Activated CD4-positive, alpha-beta T cell treated with anti-CD3 and anti-CD28 coated beads for 36 hours (primary cell): ENCODE measurements at regions not wholly inside any gene's neighbourhood (a gene's known extent, or its start where the extent isn't known, plus 50 kb on each side); places are given as distances from the start of the nearest gene placed in this dataset.
"Not testable (repeated sequence)": the region's sequence is repeated elsewhere in the genome, so short reads cannot be mapped to it uniquely, and the experiment has no call there.

Experiments used
- ATAC-seq: fragments of 200-7000 bp; cut with Tn5 transposase; one replicate; pipeline ENCODE4 v1.10.0; 2021; ENCODE audit warnings: mild to moderate bottlenecking, moderate library complexity
- CTCF ChIA-PET: fragments of 350-600 bp; sonication (Branson Sonifier 250); formaldehyde crosslinking; loops from one replicate; lab custom pipeline; 2021; ENCODE audit warnings: antibody characterized with exemption; lab: Charles Lee
- POLR2A ChIA-PET: fragments of 350-600 bp; sonication (Branson Sonifier 250); formaldehyde crosslinking; loops from one replicate; lab custom pipeline; 2021; ENCODE audit warnings: antibody characterized with exemption, inconsistent platforms; lab: Charles Lee
- DNase-seq: peaks from one replicate; pipeline ENCODE4 v3.0.0-alpha.2; 2020
- H3K27ac Mint-ChIP-seq: one replicate; pipeline ENCODE4 v1.8.0; 2021; ENCODE audit warnings: mixed read lengths
- H3K27me3 Mint-ChIP-seq: one replicate; pipeline ENCODE4 v1.8.0; 2021; ENCODE audit warnings: mixed read lengths
- H3K36me3 Mint-ChIP-seq: one replicate; pipeline ENCODE4 v1.8.0; 2021; ENCODE audit warnings: low read depth, mixed read lengths
- H3K4me1 Mint-ChIP-seq: one replicate; pipeline ENCODE4 v1.8.0; 2021; ENCODE audit warnings: mixed read lengths
- H3K4me3 Mint-ChIP-seq: one replicate; pipeline ENCODE4 v1.8.0; 2021; ENCODE audit warnings: mild to moderate bottlenecking, moderate library complexity, mixed read lengths
- H3K9me3 Mint-ChIP-seq: one replicate; pipeline ENCODE4 v1.8.0; 2021; ENCODE audit warnings: low read depth, mixed read lengths
- intact Hi-C, 2 experiments: fragments of 100-400 bp; cut with DNase I in 1 of 2; cut with micrococcal nuclease in 1 of 2; formaldehyde crosslinking; loops; one replicate each; pipeline versions ENCODE4 v1.14.2 to v1.15.1; 2022 to 2024; cut with DNase I, micrococcal nuclease

DNA sequence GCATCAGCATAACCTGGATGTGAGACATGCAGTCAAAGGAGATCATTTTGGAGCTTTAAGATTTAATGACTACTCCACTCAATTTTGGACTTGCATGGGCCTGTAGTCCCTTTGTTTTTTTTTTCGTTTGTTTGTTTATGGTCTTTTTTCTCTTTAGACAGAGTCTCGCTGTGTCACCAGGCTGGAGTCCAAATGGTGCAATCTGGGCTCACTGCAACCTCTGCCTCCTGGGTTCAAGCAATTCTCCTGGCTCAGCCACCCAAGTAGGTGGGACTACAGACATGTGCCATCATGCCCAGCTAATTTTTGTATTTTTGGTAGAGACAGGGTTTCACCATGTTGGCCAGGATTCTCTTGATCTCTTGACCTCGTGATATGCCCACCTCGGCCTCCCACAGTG lies 673.8 kb downstream of the CDH9 start:
- peaks cover 29% of the 10 kb centered on the region for H3K9me3 Mint-ChIP-seq
- CTCF ChIA-PET, H3K27ac Mint-ChIP-seq, H3K4me3 Mint-ChIP-seq, H3K4me1 Mint-ChIP-seq, DNase-seq, H3K27me3 Mint-ChIP-seq, intact Hi-C loops, H3K36me3 Mint-ChIP-seq, ATAC-seq, POLR2A ChIA-PET: not testable (repeated sequence)

DNA sequence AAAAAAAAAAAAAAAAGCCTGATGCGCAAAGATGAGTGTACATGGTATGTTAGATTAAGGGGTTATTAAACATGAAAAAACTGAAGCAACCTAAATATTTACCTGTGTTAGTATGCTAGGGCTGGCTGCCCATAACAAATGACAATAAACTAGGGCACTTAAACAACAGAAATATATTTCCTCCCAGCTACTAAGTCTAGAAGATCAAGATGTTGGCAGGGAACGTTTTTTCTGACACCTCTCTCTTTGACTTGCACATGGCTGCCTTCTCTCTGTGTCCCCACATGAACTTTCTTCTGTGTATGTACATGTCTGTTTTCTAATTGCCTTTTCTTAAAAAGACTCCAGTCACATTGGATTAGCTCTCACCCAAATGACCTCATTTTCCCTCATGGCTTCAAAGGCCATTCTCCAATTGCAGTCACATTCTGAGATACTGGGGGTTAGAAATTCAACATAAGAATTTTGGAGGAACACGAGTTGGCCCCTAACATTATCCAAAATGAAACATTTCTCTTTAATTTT lies 694.5 kb downstream of the CDH9 start:
- H3K4me3 Mint-ChIP-seq = no peak overlapping the region
- intact Hi-C loops = no loop called here
- CTCF ChIA-PET = interaction anchor here (0.8 kb wide), 1 partner anchor 33 kb away, joined by 3 read pairs; no protein-coding TSS in a partner anchor
- no peaks in the 10 kb centered on the region for H3K27me3 Mint-ChIP-seq
- H3K4me1 Mint-ChIP-seq = no peaks in the 10 kb centered on the region
- H3K36me3 Mint-ChIP-seq = no peaks in the 10 kb centered on the region
- H3K9me3 Mint-ChIP-seq = peaks cover 12% of the 10 kb centered on the region
- no peak for ATAC-seq
- H3K27ac Mint-ChIP-seq = no peak overlapping the region
- POLR2A ChIA-PET = no interaction called here
- no peak for DNase-seq

DNA sequence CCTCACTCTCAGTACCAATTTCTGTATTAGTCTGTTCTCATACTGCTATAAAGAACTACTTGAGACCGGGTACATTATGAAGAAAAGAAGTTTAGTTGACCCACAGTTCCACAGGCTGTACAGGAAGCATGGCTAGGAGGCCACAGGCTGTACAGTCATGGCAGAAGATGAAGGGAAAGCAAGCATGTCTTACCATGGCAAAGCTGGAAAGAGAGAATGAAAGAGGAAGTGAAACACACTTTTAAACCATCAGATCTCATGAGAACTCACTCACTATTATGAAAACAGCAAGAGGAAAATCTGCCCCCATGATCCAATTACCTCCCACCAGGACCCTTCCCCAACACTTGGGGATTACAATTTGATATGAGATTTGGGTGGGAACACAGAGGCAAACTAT lies 698.8 kb downstream of the CDH9 start:
- Mint-ChIP-seq H3K27me3 (no peaks in the 10 kb centered on the region), H3K4me1 (no peaks in the 10 kb centered on the region), H3K36me3 (no peaks in the 10 kb centered on the region), H3K27ac (no peak overlapping the region), H3K4me3 (no peak overlapping the region), H3K9me3 (peaks cover 17% of the 10 kb centered on the region)
- POLR2A ChIA-PET = no interaction called here
- CTCF ChIA-PET = no interaction called here
- intact Hi-C loops = no loop called here
- DNase-seq (no peak), ATAC-seq (no peak)

DNA sequence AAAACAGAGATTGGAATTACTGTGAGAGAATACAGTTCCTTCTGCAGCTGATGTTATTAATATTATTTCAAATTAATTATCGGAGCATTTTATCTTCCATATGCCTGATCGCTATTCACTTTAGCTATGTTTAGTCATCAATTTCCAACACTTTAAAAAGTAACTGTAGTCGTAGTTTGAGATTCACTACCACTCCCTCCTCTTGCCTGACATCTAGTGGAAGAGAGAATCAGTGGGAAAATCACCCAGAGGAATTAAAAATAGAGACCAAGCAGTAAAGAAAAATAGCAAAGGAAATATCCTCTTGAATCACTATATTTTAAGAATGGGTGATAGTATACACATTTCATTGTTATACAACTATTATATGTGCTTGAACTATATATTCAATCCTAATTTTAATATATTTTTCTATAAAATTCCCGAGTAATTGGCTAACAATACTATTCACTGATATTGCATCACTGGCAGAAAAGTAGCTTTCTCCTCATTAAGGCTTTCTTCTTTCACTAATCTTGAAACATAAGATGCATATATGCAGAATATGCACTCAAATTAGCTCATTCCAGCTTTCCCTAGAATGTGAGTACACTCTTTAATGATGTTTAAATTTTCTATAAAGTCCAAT lies 708.7 kb downstream of the CDH9 start:
- Mint-ChIP-seq H3K36me3 (no peaks in the 10 kb centered on the region), H3K9me3 (peaks cover 8% of the 10 kb centered on the region), H3K4me1 (no peaks in the 10 kb centered on the region), H3K27me3 (no peaks in the 10 kb centered on the region), H3K4me3 (no peak overlapping the region), H3K27ac (no peak overlapping the region)
- ChIA-PET CTCF (no interaction called here), POLR2A (no interaction called here)
- intact Hi-C loops = no loop called here
- ATAC-seq = no peak
- no peak for DNase-seq

DNA sequence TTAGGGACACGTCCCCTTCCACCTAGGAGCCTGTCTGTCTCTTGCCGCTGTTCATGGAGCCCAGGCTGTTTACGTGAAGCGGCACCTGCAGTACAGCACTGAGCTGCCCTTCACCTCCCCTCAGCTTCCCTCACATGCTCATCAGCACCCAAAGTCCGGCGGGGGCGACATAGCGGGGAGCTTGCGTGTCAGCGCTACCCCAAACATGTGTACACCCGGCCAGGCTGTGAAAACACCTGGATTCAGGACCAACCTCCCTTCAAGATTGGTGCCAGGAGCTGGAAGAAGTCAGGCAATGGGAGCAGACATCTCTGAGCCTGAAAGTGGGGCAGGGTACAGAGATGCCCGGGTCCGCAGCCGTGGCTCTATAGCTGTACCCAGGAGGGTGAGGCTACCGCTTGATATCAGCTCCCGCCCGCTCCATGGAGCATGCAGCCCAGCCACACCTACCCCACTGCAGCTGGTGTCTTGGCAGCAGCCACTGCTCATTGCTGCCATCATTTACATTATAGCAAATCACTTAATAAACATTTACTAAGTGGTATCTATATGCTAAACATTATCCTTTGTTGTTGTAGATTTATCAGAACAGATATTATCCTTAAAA lies 712.1 kb downstream of the CDH9 start:
- Mint-ChIP-seq H3K4me1 (no peaks in the 10 kb centered on the region), H3K27me3 (no peaks in the 10 kb centered on the region), H3K27ac (no peak overlapping the region), H3K9me3 (peaks cover 8% of the 10 kb centered on the region), H3K36me3 (no peaks in the 10 kb centered on the region), H3K4me3 (no peak overlapping the region)
- intact Hi-C loops = no loop called here
- ChIA-PET POLR2A (no interaction called here), CTCF (no interaction called here)
- no peak for ATAC-seq
- no peak for DNase-seq

DNA sequence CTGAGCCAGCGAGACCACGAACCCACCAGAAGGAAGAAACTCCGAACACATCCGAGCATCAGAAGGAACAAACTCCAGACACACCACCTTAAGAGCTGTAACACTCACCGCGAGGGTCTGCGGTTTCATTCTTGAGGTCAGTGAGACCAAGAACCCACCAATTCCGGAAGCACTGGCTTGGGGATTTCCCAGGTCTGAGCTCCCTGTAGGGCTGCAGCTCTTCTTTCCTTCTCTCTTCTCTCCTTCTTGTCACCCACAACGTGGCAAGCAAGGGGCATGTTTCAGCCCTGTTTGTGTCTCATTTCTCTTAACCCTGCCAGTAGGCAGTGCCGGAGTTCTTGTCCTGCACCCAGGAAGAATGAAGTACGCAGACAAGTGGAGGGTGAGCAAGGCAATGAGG lies 713.0 kb downstream of the CDH9 start:
- DNase-seq, H3K4me1 Mint-ChIP-seq, ATAC-seq, H3K36me3 Mint-ChIP-seq, H3K27ac Mint-ChIP-seq, intact Hi-C loops, H3K9me3 Mint-ChIP-seq, CTCF ChIA-PET, H3K27me3 Mint-ChIP-seq, POLR2A ChIA-PET, H3K4me3 Mint-ChIP-seq: not testable (repeated sequence)

DNA sequence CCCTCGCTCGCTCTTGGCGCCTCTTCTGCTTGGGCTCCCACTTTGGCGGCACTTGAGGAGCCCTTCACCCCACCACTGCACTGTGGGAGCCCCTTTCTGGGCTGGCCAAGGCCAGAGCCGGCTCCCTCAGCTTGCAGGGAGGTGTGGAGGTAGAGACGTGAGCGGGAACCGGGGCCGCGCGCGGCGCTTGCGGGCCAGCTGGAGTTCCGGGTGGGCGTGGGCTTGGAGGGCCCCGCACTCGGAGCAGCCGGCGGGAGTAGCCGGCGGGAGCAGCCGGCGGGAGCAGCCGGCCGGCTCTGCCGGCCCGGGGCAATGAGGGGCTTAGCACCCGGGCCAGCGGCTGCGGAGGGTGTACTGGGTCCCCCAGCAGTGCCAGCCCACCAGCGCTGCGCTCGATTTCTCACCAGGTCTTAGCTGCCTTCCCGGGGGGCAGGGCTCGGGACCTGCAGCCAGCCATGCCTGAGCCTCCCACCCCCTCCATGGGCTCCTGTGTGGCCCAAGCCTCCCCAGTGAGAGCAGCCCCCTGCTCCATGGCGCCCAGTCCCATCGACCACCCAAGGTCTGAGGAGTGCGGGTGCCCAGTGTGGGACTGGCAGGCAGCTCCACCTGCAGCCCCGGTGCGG lies 714.0 kb downstream of the CDH9 start:
- H3K9me3 Mint-ChIP-seq, H3K36me3 Mint-ChIP-seq, H3K27me3 Mint-ChIP-seq, DNase-seq, ATAC-seq, intact Hi-C loops, H3K27ac Mint-ChIP-seq, H3K4me1 Mint-ChIP-seq, POLR2A ChIA-PET, H3K4me3 Mint-ChIP-seq: not testable (repeated sequence)
- CTCF ChIA-PET = interaction anchor here (0.6 kb wide), 1 partner anchor 55 kb away, joined by 4 read pairs; no protein-coding TSS in a partner anchor

DNA sequence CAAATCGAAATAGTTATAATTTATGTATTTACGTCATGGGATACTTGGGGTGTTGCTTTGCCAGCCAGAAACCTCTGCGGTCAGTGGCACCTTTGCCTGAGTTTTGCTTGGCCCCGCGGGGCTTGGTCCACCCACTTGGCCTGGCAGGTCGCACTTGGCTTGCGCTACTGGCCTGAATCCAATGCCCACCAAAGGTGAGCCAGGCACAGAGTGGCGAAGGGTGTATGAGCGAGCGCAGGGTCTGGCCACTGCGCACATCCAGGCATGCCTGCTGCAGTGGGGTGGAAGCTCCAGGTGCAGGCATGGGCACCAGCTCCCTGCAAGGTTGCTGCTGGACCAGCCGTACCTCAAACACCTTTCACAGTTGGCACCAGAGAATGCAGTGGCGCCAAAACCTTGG lies 714.6 kb downstream of the CDH9 start:
- intact Hi-C loops = no loop called here
- Mint-ChIP-seq H3K27ac (no peak overlapping the region), H3K4me3 (no peak overlapping the region), H3K9me3 (peaks cover 8% of the 10 kb centered on the region), H3K27me3 (no peaks in the 10 kb centered on the region), H3K36me3 (no peaks in the 10 kb centered on the region), H3K4me1 (no peaks in the 10 kb centered on the region)
- ATAC-seq = no peak
- POLR2A ChIA-PET = no interaction called here
- CTCF ChIA-PET = no interaction called here
- no peak for DNase-seq

DNA sequence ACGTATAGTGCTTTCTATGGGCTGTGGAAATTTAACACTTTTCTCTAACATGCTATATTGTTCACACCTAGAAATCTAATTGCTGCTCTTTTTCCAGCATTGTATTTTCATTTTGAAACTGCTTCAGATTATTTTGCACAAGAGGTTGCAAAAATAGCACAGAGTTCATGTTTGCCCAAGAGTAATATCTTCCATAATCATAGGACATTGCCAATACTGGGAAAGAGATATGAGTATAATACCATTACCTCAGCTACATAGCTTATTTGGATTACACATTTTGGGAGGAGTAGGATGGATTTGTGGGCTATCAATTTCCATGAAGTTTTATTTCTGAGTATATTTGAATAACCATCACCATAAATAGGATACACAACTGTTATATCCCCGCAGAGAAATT lies 717.1 kb downstream of the CDH9 start:
- H3K27me3 Mint-ChIP-seq = no peaks in the 10 kb centered on the region
- POLR2A ChIA-PET = no interaction called here
- CTCF ChIA-PET = no interaction called here

DNA sequence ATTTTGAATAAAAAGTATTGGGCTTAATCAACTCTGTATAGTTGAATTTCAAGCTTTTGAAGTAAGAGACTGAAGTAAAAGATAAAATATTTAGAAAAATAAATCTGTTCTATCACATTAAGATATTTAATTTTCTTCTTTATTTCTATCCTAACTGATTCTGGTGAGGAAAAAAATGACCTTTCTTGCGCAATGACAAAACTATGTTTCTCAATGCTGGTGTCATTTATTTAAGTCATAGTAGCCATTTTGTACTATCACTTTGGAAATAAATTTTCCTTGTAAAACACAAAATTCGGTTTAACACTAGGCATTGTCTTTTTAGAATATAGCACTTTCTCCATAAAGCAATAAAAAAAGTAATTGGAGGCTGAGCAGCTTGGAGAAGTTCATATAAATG lies 728.0 kb downstream of the CDH9 start:
- Mint-ChIP-seq H3K9me3 (peaks cover 6% of the 10 kb centered on the region), H3K4me3 (no peak overlapping the region), H3K27ac (no peak overlapping the region), H3K27me3 (no peaks in the 10 kb centered on the region), H3K36me3 (no peaks in the 10 kb centered on the region), H3K4me1 (no peaks in the 10 kb centered on the region)
- no peak for ATAC-seq
- intact Hi-C loops = no loop called here
- CTCF ChIA-PET = no interaction called here
- POLR2A ChIA-PET = no interaction called here
- no peak for DNase-seq

More for the DNA sequence above, 717.1 kb downstream of the CDH9 start:
- Mint-ChIP-seq H3K4me1 (no peaks in the 10 kb centered on the region), H3K9me3 (peaks cover 4% of the 10 kb centered on the region), H3K36me3 (no peaks in the 10 kb centered on the region), H3K27ac (no peak overlapping the region), H3K4me3 (no peak overlapping the region)
- DNase-seq = no peak
- intact Hi-C loops = no loop called here
- ATAC-seq = no peak

DNA sequence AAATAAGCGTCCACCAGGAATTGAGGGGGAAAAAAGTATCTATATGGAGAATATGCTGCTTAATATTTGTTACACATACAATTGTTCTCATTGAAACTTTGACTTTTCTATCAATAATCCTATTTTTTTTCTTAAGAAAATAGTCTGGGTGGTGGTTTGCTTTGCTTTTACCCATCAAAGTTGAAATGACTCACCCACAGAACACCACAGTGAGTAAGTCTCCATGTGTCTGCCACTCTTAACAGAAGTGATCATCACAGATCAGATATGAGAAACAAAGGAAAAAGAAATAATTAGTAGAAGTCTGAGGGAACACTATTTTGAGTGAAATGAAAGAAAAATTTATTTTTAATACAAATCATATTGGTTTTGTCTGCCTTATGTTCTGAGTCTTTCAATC lies 742.8 kb downstream of the CDH9 start:
- no peaks in the 10 kb centered on the region for H3K36me3 Mint-ChIP-seq
- H3K9me3 Mint-ChIP-seq = peaks cover 2% of the 10 kb centered on the region
- no peak overlapping the region for H3K4me3 Mint-ChIP-seq
- no peak overlapping the region for H3K27ac Mint-ChIP-seq
- DNase-seq (no peak), ATAC-seq (no peak)
- ChIA-PET POLR2A (no interaction called here), CTCF (no interaction called here)
- no peaks in the 10 kb centered on the region for H3K4me1 Mint-ChIP-seq
- intact Hi-C loops = no loop called here
- no peaks in the 10 kb centered on the region for H3K27me3 Mint-ChIP-seq

DNA sequence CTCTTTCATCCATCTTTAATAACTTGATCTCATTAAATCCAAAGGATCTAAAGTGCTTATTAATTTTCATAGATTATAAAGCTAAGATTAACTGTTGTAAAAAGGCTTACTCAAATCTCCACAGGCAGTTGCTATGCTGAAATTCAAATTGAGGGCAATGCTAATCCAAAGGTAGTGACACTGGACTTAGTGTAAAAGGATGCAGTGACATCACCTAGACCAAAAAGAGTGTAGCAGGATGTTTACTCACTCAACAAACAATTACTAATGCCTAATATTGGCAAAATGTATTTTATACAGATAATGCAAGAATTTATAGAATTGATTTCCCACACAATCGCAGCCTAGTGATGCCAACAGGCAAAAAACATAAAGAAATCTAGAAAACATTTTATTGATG lies 756.2 kb downstream of the CDH9 start:
- intact Hi-C loops = no loop called here
- Mint-ChIP-seq H3K9me3 (peaks cover 23% of the 10 kb centered on the region), H3K4me3 (no peak overlapping the region), H3K36me3 (peaks cover 2% of the 10 kb centered on the region), H3K27ac (no peak overlapping the region), H3K27me3 (no peaks in the 10 kb centered on the region), H3K4me1 (no peaks in the 10 kb centered on the region)
- POLR2A ChIA-PET = no interaction called here
- ATAC-seq = no peak
- CTCF ChIA-PET = no interaction called here
- DNase-seq = no peak
